ENCODE measurements at regions not wholly inside any gene's neighbourhood (a gene's known extent, or its start where the extent isn't known, plus 50 kb on each side); places are given as distances from the start of the nearest gene placed in this dataset.

DNA sequence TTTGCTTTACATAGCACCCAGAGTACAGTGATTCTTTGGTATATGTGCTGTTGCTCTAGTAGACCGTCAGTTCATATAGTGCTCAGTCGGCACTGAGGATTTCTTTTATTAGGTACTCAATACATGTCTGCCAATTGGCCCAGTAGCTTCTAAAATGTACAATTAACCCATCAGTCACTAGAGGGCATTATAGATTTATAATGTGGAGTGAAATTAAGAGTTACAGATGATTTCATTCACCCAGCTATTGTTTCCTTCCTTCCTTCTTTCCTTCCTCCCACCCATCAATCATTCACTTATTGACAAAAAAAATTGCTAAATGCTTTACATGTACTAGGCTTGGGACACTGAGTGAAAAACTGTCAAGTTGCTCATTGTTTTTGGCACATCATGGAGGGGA is 263.6 kb upstream of the USP24 start:
- TF ChIP-seq RAD21 (IDR thresholded peaks at IDR 0.05; ENCODE audit: low read depth) (peak; percentile 58), YY1 (IDR thresholded peaks at IDR 0.05; ENCODE audit: low read depth) (no peak)

DNA sequence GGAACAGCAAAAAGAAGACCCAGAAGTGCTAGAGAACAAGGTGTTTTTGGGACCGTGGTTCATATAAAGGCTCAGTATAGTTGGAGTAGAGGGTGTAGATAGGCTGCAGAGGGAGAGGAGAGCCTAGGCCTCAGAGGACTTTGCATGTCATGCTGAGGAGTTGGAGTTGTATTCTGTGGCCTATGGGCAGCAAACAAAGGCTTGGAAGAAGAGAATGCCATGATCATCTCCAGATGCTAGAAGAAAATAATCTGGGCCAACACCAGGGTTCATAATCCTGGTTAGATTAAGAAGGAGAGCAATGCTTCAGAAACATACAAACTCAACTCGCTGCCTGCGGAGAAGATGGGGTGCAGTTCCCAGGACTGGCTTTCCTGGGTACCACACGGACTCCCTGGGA is 262.8 kb upstream of the USP24 start:
- TF ChIP-seq, protein P1, sequence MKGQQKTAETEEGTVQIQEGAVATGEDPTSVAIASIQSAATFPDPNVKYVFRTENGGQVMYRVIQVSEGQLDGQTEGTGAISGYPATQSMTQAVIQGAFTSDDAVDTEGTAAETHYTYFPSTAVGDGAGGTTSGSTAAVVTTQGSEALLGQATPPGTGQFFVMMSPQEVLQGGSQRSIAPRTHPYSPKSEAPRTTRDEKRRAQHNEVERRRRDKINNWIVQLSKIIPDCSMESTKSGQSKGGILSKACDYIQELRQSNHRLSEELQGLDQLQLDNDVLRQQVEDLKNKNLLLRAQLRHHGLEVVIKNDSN (IDR thresholded peaks at IDR 0.05), result no peak
- TF ChIP-seq CREB1 (IDR thresholded peaks at IDR 0.05; ENCODE audit: low read depth) (no peak), EGR1 (IDR thresholded peaks at IDR 0.05) (no peak), EP300 (IDR thresholded peaks at IDR 0.05; ENCODE audit: borderline replicate concordance) (no peak), TCF12 (IDR thresholded peaks at IDR 0.05; ENCODE audit: low read depth) (no peak), ZBTB7A (IDR thresholded peaks at IDR 0.05; ENCODE audit: low read depth) (no peak), RAD21 (IDR thresholded peaks at IDR 0.05; ENCODE audit: low read depth) (no peak), MAX (IDR thresholded peaks at IDR 0.05) (no peak), TEAD4 (IDR thresholded peaks at IDR 0.05) (no peak), YY1 (IDR thresholded peaks at IDR 0.05; ENCODE audit: low read depth) (no peak), FOXM1 (IDR thresholded peaks at IDR 0.05; ENCODE audit: borderline replicate concordance, low read depth) (no peak), REST (IDR thresholded peaks at IDR 0.05; ENCODE audit: low read depth) (no peak), CEBPB (IDR thresholded peaks at IDR 0.05) (no peak), NFIC (IDR thresholded peaks at IDR 0.05) (no peak), TAF1 (IDR thresholded peaks at IDR 0.05; ENCODE audit: low read depth) (no peak)

DNA sequence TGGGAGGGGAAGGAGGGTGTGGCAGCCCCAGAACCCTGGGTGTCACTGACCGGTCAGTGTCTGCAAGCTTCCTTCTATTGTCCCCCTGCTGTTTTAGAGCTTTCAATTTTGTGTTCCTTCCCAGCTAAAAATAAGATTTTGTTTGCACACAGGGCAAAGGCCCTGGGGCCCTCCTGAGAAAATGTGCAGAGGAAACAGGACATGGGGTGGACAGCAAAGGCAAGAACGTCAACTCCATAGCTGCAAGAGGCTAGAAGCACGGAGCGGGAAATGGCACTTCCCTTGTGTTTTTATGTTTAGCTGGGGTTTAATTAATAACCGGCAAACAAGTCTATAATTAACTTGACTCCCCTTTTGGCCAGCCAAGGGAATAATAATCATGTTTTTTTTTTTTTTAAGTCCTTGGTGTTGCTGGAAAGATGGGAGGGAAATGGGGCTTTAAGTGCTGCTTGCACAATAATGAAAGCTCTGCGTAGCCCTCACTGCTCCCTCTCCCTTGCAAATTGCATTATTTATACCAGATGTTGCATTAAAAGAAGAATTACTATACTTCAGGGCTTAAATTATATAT is 261.4 kb upstream of the USP24 start:
- TF ChIP-seq RAD21 (IDR thresholded peaks at IDR 0.05; ENCODE audit: low read depth), result no peak
- no peak for TF ChIP-seq YY1 (IDR thresholded peaks at IDR 0.05; ENCODE audit: low read depth)
- TF ChIP-seq REST (IDR thresholded peaks at IDR 0.05; ENCODE audit: low read depth), result no peak
- TF ChIP-seq, protein P1 (IDR thresholded peaks at IDR 0.05), result no peak
- no peak for TF ChIP-seq EP300 (IDR thresholded peaks at IDR 0.05; ENCODE audit: borderline replicate concordance)
- no peak for TF ChIP-seq TCF12 (IDR thresholded peaks at IDR 0.05; ENCODE audit: low read depth)
- TF ChIP-seq ZBTB7A (IDR thresholded peaks at IDR 0.05; ENCODE audit: low read depth), result no peak
- TF ChIP-seq CEBPB (IDR thresholded peaks at IDR 0.05), result no peak
- TF ChIP-seq MAX (IDR thresholded peaks at IDR 0.05), result no peak
- no peak for TF ChIP-seq CREB1 (IDR thresholded peaks at IDR 0.05; ENCODE audit: low read depth)

DNA sequence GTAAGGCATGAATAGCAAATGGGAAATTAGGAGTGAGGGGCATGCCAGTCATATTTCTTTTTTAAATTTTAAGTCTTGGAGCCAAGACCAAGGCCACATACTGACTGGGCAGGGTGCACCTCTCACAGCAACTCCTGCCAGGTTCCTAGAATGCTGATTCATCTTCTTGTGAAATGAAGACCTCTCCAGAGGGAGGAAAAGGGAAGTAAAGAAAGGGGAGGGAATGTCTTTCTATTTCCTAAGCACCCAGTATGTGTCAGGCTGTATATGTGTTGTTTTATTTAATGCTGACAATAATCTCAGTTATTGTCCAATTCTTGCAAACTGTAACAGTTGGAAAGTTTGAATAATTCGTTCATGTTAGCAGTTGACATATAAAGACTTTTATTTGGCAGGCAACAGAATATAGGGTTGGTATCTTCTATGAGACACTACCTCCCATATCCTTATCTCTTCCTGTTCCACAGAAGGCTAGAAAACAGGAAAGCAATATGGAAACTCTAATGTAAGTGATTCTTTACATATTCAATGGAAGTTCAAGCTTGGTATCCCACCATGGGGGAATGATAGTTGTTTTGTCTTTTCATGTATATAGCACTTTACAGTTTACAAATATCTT is 259.1 kb upstream of the USP24 start:
- no peak for TF ChIP-seq NFIC (IDR thresholded peaks at IDR 0.05)

GRCh38 chr1:55473661-55474060 is 258.5 kb upstream of the USP24 start:
- no peak for TF ChIP-seq FOXM1 (IDR thresholded peaks at IDR 0.05; ENCODE audit: borderline replicate concordance, low read depth)

- TF ChIP-seq CEBPB (IDR thresholded peaks at IDR 0.05) (peak; percentile 63; the same call in 1 of the 2 replicates), EGR1 (IDR thresholded peaks at IDR 0.05) (no peak), REST (IDR thresholded peaks at IDR 0.05; ENCODE audit: low read depth) (no peak; the same call in 1 of the 2 replicates), ZBTB7A (IDR thresholded peaks at IDR 0.05; ENCODE audit: low read depth) (no peak), FOXM1 (IDR thresholded peaks at IDR 0.05; ENCODE audit: borderline replicate concordance, low read depth) (peak; percentile 52; the same call in 1 of the 2 replicates), NFIC (IDR thresholded peaks at IDR 0.05) (peak; percentile 93), EP300 (IDR thresholded peaks at IDR 0.05; ENCODE audit: borderline replicate concordance) (peak; percentile 66; the same call in 1 of the 2 replicates), TEAD4 (IDR thresholded peaks at IDR 0.05) (peak; percentile 65), YY1 (IDR thresholded peaks at IDR 0.05; ENCODE audit: low read depth) (0 out of 2 replicates have a peak, but pooled peaks have one; percentile 14), TCF12 (IDR thresholded peaks at IDR 0.05; ENCODE audit: low read depth) (peak; percentile 91), MAX (IDR thresholded peaks at IDR 0.05) (peak; percentile 76), RAD21 (IDR thresholded peaks at IDR 0.05; ENCODE audit: low read depth) (no peak)
- TF ChIP-seq, protein P1 (IDR thresholded peaks at IDR 0.05), result no peak
Observed at GRCh38 chr1:55472784-55473183, 257.6 kb upstream of the USP24 start.
